Esophagus muscularis mucosa (tissue), 4 donors: ENCODE measurements at regions not wholly inside any gene's neighbourhood (a gene's known extent, or its start where the extent isn't known, plus 50 kb on each side); places are given as distances from the start of the nearest gene placed in this dataset.

Experiments
- DNase-seq: peaks from one replicate; pipeline ENCODE4 v3.0.0-alpha.2; 2017; ENCODE audit errors: extremely low spot score
- H3K27ac ChIP-seq, 4 donors: fragments of 200-600 bp; sonication (generic); replicated peaks in 1 of 4; 1 replicate in 3 of 4; 2 replicates in 1 of 4; pipeline ENCODE4 v1.5.1; 2016 to 2019; ENCODE audit warnings: mild to moderate bottlenecking in 1 of 4
- H3K27me3 ChIP-seq, 4 donors: fragments of 200-600 bp; sonication (generic); one replicate each; pipeline versions ENCODE4 v1.5.1 to v1.6.0; 2016 to 2019
- H3K36me3 ChIP-seq, 4 donors: fragments of 200-600 bp; sonication (generic); one replicate each; pipeline ENCODE4 v1.5.1; 2016 to 2019
- H3K4me1 ChIP-seq, 4 donors: fragments of 200-600 bp; sonication (generic); one replicate each; pipeline ENCODE4 v1.5.1; 2016 to 2019
- H3K4me3 ChIP-seq, 4 donors: fragments of 200-600 bp; sonication (generic); 1 replicate in 2 of 4; 2 replicates in 2 of 4; pipeline ENCODE4 v1.5.1; 2016 to 2019; ENCODE audit warnings: mild to moderate bottlenecking in 4 of 4, moderate library complexity in 1 of 4
- H3K9me3 ChIP-seq, 4 donors: fragments of 200-600 bp; sonication (generic); 1 replicate in 3 of 4; 2 replicates in 1 of 4; pipeline ENCODE4 v1.5.1; 2016 to 2019
- EP300 ChIP-seq: sonication (generic); formaldehyde crosslinking; IDR thresholded peaks from one replicate; pipeline ENCODE4 v1.6.1; 2017; ENCODE audit warnings: antibody characterized with exemption
- POLR2A ChIP-seq: fragments of 450-650 bp; IDR thresholded peaks from one replicate; pipeline ENCODE4 v1.6.1; 2017; ENCODE audit warnings: antibody characterized with exemption, moderate library complexity, mild to moderate bottlenecking, low read depth
- POLR2AphosphoS5 ChIP-seq, 2 donors: sonication (generic); formaldehyde crosslinking; IDR thresholded peaks; one replicate each; pipeline ENCODE4 v1.6.1; 2017; ENCODE audit warnings: antibody characterized with exemption in 2 of 2
- WGBS: methylation state at CpG from one replicate; pipeline ENCODE4 v1.1.5; 2018; 5-methylcytosine and 5-hydroxymethylcytosine counted together
- intact Hi-C: fragments of 100-400 bp; cut with DNase I; formaldehyde crosslinking; loops from one replicate; pipeline ENCODE4 v1.15.1; 2023
- TF ChIP-seq, protein P1 (sequence below), 3 experiments: fragments of 200-600 bp in 2 of 3; fragments of 450-650 bp in 1 of 3; sonication (generic) in 2 of 3; IDR thresholded peaks; one replicate each; pipeline ENCODE4 v1.5.1; 2017 to 2019; ENCODE audit warnings: antibody characterized with exemption in 3 of 3, mild to moderate bottlenecking in 2 of 3, moderate library complexity in 1 of 3

DNA sequence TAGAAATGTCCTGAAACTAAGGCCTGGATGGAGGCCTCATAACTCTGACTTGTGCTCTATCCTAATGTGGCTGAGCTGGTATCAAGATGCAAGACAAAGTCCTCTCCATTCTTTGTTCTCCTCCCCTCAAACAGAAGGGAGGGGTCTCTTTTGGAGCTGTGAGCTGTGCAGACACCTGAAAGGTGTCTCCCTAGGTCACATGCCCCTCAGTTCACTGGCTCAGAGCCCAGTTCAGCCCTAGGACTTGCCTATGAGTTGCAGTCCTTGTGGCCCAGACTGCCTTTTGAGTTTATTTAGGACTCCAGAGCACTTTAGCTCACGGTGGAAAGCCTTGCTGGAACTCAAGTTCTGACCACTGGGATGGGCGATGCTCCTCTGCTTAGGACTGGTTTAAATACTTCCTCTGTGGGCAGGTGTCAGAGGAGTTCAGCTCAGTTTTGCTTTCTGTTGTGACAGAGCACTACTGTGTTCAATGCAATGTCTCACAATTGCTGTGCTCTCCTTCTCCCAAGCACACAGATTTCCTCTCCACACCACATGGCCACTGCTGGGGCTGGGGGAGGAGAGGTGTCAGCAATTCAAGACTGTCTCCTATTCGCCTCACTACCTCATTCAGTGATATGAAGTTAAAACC, 84.8 kb upstream of the ZNF827 start:
- no peaks in the 10 kb centered on the region for H3K27me3 ChIP-seq
- TF ChIP-seq, protein P1, sequence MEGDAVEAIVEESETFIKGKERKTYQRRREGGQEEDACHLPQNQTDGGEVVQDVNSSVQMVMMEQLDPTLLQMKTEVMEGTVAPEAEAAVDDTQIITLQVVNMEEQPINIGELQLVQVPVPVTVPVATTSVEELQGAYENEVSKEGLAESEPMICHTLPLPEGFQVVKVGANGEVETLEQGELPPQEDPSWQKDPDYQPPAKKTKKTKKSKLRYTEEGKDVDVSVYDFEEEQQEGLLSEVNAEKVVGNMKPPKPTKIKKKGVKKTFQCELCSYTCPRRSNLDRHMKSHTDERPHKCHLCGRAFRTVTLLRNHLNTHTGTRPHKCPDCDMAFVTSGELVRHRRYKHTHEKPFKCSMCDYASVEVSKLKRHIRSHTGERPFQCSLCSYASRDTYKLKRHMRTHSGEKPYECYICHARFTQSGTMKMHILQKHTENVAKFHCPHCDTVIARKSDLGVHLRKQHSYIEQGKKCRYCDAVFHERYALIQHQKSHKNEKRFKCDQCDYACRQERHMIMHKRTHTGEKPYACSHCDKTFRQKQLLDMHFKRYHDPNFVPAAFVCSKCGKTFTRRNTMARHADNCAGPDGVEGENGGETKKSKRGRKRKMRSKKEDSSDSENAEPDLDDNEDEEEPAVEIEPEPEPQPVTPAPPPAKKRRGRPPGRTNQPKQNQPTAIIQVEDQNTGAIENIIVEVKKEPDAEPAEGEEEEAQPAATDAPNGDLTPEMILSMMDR (IDR thresholded peaks at IDR 0.05): no peak
- TF ChIP-seq POLR2A: no peak
- no peak for TF ChIP-seq EP300
- TF ChIP-seq POLR2AphosphoS5 (IDR thresholded peaks at IDR 0.05): no peak
- intact Hi-C loops: no loop called here
- no peaks in the 10 kb centered on the region for H3K36me3 ChIP-seq
- 84% methylated on average over 3 of the region's 3 CpGs for WGBS
- H3K4me1 ChIP-seq: no peaks in the 10 kb centered on the region
- DNase-seq: no peak
- H3K9me3 ChIP-seq: no peaks in the 10 kb centered on the region
- no peak overlapping the region for H3K4me3 ChIP-seq
- H3K27ac ChIP-seq: no peak overlapping the region

- intact Hi-C loops: no loop called here
- no peak for TF ChIP-seq POLR2A
- TF ChIP-seq EP300: no peak
- TF ChIP-seq, protein P1 (IDR thresholded peaks at IDR 0.05): no peak
- TF ChIP-seq POLR2AphosphoS5 (IDR thresholded peaks at IDR 0.05): no peak
- no peaks in the 10 kb centered on the region for H3K4me1 ChIP-seq
- no peaks in the 10 kb centered on the region for H3K27me3 ChIP-seq
- no peak overlapping the region for H3K27ac ChIP-seq
- DNase-seq: no peak
- no peaks in the 10 kb centered on the region for H3K36me3 ChIP-seq
- no peaks in the 10 kb centered on the region for H3K9me3 ChIP-seq
- no peak overlapping the region for H3K4me3 ChIP-seq
These were observed 83.9 kb upstream of the ZNF827 start for GRCh38 chr4:146022541-146022940.

DNA sequence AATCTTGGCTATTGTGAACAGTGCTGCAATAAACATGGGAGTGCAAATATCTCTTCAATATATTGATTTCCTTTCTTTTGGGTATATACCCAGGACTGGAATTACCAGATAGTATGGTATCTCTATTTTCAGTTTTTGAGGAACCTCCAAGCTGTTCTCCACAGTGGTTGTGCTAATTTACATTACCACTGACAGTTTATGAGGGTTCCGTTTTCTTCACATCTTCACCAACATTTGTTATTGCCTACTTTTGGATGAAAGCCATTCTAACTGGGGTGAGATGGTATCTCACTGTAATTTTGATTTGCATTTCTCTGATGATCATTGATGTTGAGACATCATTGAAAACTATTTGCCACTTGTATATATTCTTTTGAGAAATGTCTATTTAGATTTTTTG, 79.6 kb upstream of the ZNF827 start:
- Histone ChIP-seq H3K4me1 (no peaks in the 10 kb centered on the region), H3K9me3 (no peaks in the 10 kb centered on the region), H3K27me3 (no peaks in the 10 kb centered on the region), H3K4me3 (no peak overlapping the region), H3K36me3 (no peaks in the 10 kb centered on the region), H3K27ac (no peak overlapping the region)
- intact Hi-C loops: no loop called here
- TF ChIP-seq POLR2AphosphoS5 (IDR thresholded peaks at IDR 0.05) (no peak), EP300 (no peak), POLR2A (no peak)
- TF ChIP-seq, protein P1 (IDR thresholded peaks at IDR 0.05): no peak
- DNase-seq: no peak
- WGBS: 65% methylated on average over 1 of the region's 1 CpG

DNA sequence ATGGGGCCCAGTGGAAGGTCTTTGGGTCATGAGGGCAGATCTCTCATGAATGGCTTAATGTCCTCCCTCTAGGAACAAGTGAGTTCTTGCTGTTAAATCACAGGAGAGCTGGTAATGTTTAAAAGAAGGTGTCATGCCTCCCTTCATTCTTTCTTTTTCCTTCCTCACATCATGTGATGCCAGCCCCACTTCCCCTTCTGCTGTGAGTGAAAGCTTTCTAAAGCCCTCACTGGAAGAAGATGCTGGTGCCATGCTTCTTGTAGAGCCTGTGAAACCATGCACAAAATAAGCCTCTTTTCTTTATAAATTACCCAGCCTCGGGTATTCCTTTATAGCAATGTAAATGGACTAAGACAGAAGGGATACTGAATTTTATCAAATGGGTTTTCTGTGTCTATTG, 66.1 kb upstream of the ZNF827 start:
- Histone ChIP-seq H3K36me3 (no peaks in the 10 kb centered on the region), H3K27ac (no peak overlapping the region), H3K4me3 (no peak overlapping the region), H3K9me3 (peaks cover 0 to 13% (median 4%) of the 10 kb centered on the region in 4 donors), H3K4me1 (no peaks in the 10 kb centered on the region), H3K27me3 (no peaks in the 10 kb centered on the region)
- intact Hi-C loops: no loop called here
- no peak for DNase-seq
- 82% methylated on average over 1 of the region's 1 CpG for WGBS
- no peak for TF ChIP-seq POLR2A
- no peak for TF ChIP-seq POLR2AphosphoS5 (IDR thresholded peaks at IDR 0.05)
- TF ChIP-seq, protein P1 (IDR thresholded peaks at IDR 0.05): no peak
- no peak for TF ChIP-seq EP300

DNA sequence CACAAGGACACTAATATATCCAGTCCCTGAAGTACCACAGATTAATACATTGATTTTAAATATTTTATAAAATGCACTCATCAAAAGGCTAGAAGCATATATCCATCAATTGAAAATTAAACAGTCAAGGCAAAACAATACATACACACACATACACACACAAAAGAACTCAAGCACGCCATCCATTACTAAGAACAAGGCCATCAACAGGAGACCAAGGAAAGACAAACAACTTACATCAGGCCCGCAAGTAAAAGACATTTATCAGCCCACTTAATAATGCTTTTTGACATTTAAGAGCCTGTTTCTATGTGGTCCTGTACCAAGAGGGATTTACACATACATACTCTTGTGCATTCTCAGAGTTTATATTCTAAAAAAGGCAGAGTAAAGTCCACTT, 50.0 kb upstream of the ZNF827 start:
- no peaks in the 10 kb centered on the region for H3K27me3 ChIP-seq
- H3K27ac ChIP-seq: no peak overlapping the region
- no peak overlapping the region for H3K4me3 ChIP-seq
- TF ChIP-seq, protein P1 (IDR thresholded peaks at IDR 0.05): no peak
- TF ChIP-seq EP300 (no peak), POLR2A (no peak), POLR2AphosphoS5 (IDR thresholded peaks at IDR 0.05) (no peak)
- no peaks in the 10 kb centered on the region for H3K4me1 ChIP-seq
- 66% methylated on average over 2 of the region's 2 CpGs for WGBS
- intact Hi-C loops: no loop called here
- DNase-seq: no peak
- H3K9me3 ChIP-seq: no peaks in the 10 kb centered on the region
- H3K36me3 ChIP-seq: no peaks in the 10 kb centered on the region
